HK-2 (cell line): ENCODE measurements at regions not wholly inside any gene's neighbourhood (a gene's known extent, or its start where the extent isn't known, plus 50 kb on each side); places are given as distances from the start of the nearest gene placed in this dataset.

Experiments
- DNase-seq: peaks from one replicate; pipeline ENCODE4 v3.0.0-alpha.2; 2018; ENCODE audit not compliant: unreplicated experiment

DNA sequence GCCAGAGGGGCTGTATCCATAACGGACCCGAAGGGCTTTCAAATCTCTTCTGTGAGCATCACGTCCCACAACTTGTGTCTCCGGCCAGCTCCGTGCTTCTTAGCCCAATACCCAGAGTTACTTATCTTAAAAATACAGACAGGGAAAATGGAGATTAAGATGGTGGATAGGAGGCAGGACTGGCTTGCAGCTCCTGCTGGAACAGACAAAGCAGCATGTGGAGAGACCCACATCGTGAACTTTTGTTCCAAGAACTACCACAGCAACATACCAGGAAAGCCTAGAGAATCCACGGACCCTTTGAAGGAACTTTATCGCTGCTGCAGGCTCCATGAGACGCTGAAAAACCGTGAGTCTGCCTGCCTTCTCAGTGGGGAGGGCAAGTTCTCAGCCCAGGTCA, 113.7 kb downstream of the RNASET2 start:
- no peak for DNase-seq

DNA sequence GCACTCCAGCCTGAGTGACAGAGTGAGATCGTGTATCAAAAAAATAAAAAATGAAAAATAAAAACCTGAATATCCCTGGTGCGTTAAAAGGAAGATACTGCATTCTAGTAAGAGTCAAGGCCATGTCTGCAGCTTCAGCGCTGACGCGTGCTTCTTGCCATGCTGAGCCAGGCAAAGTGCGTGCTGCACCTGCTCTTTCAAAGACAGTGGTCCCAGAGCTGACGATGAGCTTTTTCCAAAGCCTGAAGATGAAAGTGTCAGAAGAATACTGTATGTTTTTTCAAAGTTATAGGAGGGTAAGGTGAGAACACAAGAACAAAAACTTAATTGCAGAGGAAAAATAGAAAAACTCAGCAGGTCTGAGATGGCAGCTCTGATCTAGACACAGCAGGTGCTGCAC, 115.1 kb downstream of the RNASET2 start:
- DNase-seq = no peak

DNA sequence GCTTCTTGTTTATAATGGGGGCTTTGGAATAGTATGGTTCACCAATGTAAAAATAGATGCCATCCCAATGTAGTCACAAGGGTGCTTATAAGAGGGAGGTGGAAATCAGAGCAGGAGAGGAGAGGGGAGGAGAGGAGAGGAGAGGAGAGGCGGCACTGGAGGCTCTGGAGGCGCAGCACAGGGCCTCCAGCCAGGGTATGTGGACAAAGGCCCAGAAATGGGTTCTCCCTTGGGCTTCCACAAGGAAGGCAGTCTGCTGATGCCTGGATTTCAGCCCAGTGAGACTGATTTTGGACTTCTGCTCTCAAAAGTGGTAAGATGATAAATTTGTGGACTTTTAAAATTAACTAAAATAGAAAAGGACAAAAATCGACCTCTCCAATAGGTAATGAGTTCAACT, 116.8 kb downstream of the RNASET2 start:
- DNase-seq = no peak

- DNase-seq = no peak
Observed at GRCh38 chr6:166838987-166839386, 117.4 kb downstream of the RNASET2 start.

GRCh38 chr6:166836785-166837718, 119.3 kb downstream of the RNASET2 start:
- no peak for DNase-seq

DNA sequence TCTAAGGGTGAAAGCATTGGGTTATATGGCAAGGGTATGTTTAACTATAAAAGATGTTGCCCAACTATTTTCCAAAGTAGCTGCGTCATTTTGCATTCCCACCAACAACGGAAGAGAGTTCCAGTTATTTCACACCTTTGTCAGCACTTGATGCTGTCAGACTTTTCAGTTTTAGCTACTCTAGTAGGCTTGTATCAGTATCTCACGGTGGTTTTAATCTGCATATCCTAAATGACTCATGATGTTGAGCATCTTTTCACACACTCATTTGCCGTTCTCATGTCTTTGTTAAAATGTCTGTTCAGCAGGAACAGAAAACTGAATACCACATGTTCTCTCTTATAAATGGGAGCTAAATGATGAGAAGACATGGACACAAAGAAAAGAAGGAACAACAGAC, 122.3 kb downstream of the RNASET2 start:
- no peak for DNase-seq

DNA sequence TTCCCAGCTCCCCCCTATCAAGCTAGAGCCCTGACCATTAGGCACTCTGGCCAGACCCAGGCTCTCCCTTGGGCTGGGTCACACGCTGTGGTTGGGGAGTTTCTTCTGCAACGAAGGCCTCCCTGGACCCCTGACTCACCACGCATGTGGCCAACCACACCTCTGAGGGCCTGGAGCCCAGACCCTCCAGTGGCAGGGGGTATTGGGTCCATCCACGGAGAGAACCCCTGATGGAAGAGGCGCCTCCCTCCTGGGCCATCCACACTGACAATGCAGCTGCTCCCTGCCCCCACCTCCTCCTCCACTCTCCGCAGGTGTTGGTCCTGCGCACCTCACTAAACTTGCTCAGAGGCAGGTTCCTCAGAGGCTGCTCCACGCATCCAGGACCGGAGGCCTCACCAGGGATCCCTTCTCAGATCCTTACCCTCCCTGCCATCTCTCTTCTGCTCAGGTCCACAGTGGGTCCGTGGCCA, 125.4 kb downstream of the RNASET2 start:
- DNase-seq = no peak

DNA sequence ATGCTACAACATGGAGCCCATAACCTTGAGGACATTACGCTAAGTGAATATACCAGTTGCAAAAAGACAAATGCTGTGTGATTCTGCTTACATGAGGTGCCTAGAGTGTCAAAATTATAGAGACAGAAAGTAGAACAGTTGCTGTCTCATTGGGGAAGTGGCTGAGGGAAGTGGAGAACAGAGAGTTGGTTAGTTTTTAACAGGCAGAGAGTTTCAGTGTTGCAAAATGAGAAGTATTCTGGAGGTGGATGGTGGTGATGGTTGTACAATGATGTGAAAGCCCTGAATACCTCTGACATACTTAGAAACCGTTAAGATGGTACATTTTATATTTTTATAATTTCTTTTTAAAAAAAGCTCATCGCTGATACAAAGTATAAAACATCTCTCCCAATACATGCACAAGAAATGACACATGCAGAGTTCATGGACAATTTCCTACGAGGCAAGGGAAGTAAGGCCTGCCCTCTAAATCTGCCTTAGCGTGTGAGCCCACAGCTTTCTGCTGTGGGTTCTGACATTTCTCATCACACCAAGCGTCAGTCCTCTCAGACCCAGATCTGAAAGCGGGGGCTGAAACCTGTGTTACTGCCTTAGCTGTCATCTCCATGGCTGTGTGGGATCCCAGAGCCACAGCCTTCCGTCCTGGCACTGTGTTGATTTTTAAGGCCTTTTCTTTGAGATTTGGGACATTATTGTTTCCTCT, 126.0 kb downstream of the RNASET2 start:
- no peak for DNase-seq

DNA sequence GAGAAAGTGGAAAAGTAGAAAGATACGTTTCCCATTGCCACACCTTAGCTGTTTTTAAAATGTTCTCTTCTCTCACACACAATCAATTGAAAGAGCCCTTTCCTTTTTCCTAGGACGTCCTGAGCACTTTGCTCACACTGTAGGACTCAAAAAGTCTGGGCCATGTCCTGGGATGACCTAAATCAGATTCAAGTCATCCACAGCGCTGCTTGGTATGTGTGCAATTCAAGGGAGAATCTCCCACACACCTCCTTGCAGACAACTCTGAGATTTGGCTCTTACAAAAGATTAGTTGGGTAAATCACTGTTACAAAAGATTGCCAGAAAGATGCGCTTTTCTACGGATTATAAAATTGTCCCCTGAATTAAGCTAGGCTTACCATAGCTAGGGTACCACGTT, 130.1 kb downstream of the RNASET2 start:
- no peak for DNase-seq

- no peak for DNase-seq
Observed at GRCh38 chr6:166825553-166826145, 130.7 kb downstream of the RNASET2 start.

GRCh38 chr6:166824880-166825250, 131.5 kb downstream of the RNASET2 start:
- no peak for DNase-seq

- DNase-seq = no peak
Observed at GRCh38 chr6:166824146-166824879, 132.0 kb downstream of the RNASET2 start.

DNA sequence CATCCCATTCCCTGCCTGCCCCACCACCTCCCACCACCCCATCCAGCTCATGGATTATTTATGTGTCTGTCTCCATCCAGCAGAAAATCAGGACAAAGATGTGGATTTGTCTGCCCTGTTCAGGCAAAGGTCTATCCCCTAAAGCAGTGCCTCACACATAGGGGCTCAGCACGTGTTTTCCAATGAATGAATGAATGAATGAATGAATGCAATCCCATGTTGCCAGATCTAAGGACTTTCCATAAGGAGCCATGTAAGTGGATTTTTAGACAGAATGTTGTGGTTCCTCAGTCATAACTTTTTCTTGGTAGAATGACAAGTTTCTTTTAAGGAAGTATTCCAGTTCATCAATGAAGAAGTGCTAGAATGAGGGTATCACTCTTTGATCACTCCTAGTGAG, 133.7 kb downstream of the RNASET2 start:
- no peak for DNase-seq

- no peak for DNase-seq
Observed at GRCh38 chr6:166820483-166820882, 135.9 kb downstream of the RNASET2 start.

GRCh38 chr6:166820070-166820469, 136.3 kb downstream of the RNASET2 start:
- no peak for DNase-seq

GRCh38 chr6:166815629-166816028, 140.7 kb downstream of the RNASET2 start:
- no peak for DNase-seq

GRCh38 chr6:166814390-166814789, 142.0 kb downstream of the RNASET2 start:
- no peak for DNase-seq

DNA sequence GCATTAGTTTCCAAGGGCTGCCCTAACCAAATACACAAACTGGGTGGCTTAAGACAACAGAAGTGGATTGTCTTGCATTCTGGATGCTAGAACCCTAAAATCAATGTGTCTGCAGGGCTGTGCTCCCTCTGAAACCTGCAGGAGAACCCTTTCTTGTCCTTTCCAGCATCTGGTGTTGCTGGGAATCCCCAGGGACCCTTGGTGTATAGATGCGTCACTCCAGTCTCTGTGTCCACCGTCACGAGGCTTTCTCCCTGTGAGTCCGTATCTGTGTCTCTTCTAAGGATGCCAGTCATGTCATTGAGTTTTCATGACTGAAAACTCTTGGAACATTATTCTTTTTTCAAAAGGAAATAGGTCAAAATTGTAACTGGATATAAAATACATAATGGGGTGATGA, 142.9 kb downstream of the RNASET2 start:
- DNase-seq = no peak

DNA sequence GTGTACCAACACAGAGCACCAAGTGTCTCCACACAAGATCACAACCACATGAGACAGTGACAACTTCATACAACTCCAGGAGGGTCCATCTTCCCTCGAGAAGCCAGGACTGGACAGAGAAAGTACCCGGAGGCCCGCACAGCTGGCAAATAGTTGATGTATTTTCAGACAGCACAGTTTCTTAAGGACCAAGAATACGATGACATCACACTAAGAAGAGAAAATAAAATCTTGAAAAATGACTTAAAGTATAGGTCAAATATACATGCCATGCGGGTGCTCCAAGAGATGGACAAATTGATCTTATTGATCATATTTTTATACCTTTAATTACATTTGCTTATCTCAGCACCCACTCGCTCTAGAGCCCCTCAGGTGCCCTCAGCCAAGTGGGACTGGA, 145.5 kb downstream of the RNASET2 start:
- no peak for DNase-seq

- DNase-seq = no peak
Observed at GRCh38 chr6:166809721-166810120, 146.6 kb downstream of the RNASET2 start.

DNA sequence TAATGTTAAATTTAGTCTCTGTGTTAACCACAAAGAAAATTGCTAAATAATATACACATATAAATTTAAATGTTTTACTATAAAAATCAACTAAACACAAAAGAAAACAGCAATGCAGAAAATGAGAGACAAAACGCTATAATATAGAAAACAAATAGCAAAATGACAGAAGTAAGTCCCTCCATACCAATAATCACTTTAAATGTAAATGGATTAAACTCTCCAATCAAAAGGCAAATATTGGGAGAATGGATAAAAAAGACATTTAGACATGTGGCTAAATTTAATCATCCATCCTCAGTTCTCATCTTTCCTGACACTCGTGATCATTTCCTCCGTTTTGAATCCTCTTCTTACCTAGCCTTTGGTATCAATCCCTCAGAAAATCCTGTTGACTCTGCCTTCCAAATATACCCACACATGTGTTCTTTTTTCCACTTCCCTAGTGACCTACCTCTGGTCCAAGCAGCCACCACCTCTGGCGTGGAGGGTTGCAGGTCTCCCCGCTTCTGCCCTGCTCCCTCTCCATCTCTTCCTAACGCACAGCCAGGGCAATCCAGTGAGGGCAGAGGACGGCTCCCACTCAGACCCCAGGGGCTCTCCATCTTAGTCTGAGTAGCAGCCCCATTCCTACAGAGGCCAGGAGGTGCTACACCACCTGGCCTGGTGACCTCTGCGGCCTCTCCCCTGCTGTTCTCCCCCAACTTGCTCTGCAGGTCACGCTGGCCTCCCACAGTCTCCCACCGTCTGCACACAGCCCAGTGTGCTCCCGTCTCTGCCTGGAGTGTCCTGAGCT, 149.2 kb downstream of the RNASET2 start:
- no peak for DNase-seq
